Right atrium auricular region (tissue), 2 donors: ENCODE measurements at regions not wholly inside any gene's neighbourhood (a gene's known extent, or its start where the extent isn't known, plus 50 kb on each side); places are given as distances from the start of the nearest gene placed in this dataset.

Experiments
- DNase-seq: peaks from one replicate; pipeline ENCODE4 v3.0.0-alpha.2; 2019; ENCODE audit warnings: low spot score
- H3K27ac ChIP-seq, 2 donors: fragments of 200-600 bp; sonication (generic); 1 replicate in 1 of 2; 2 replicates in 1 of 2; pipeline ENCODE4 v1.5.1; 2016 to 2019
- H3K27me3 ChIP-seq, 2 donors: fragments of 200-600 bp; sonication (generic); one replicate each; pipeline versions ENCODE4 v1.5.1 to v1.6.0; 2017 to 2019
- H3K36me3 ChIP-seq: fragments of 200-600 bp; sonication (generic); one replicate; pipeline ENCODE4 v1.5.1; 2016
- H3K4me1 ChIP-seq, 2 donors: fragments of 200-600 bp; sonication (generic); one replicate each; pipeline versions ENCODE4 v1.5.1 to v1.6.0; 2017 to 2019
- H3K4me3 ChIP-seq, 2 donors: fragments of 200-600 bp; sonication (generic); 1 replicate in 1 of 2; 2 replicates in 1 of 2; pipeline ENCODE4 v1.5.1; 2017 to 2019; ENCODE audit warnings: mild to moderate bottlenecking in 1 of 2, moderate library complexity in 1 of 2
- H3K9me3 ChIP-seq, 2 donors: fragments of 200-600 bp; sonication (generic); one replicate each; pipeline ENCODE4 v1.5.1; 2019
- CTCF ChIP-seq, 2 donors: fragments of 200-600 bp; sonication (generic); IDR thresholded peaks; one replicate each; pipeline ENCODE4 v1.5.1; 2019; ENCODE audit warnings: antibody characterized with exemption in 2 of 2

- Histone ChIP-seq H3K9me3 (no peaks in the 10 kb centered on the region), H3K4me3 (no peak overlapping the region), H3K27me3 (no peaks in the 10 kb centered on the region), H3K36me3 (no peaks in the 10 kb centered on the region), H3K27ac (no peak overlapping the region), H3K4me1 (no peaks in the 10 kb centered on the region)
- no peak for TF ChIP-seq CTCF (IDR thresholded peaks at IDR 0.05)
- DNase-seq, result no peak
Measured at GRCh38 chr6:91098006-91098405, 511.1 kb upstream of the MAP3K7 start.

GRCh38 chr6:91097364-91097763 is 510.5 kb upstream of the MAP3K7 start:
- no peak for TF ChIP-seq CTCF (IDR thresholded peaks at IDR 0.05)
- DNase-seq, result no peak

GRCh38 chr6:91094806-91095475 is 508.1 kb upstream of the MAP3K7 start:
- no peak for TF ChIP-seq CTCF (IDR thresholded peaks at IDR 0.05)
- no peak for DNase-seq
- Histone ChIP-seq H3K4me1 (no peaks in the 10 kb centered on the region), H3K9me3 (no peaks in the 10 kb centered on the region), H3K4me3 (no peak overlapping the region), H3K27ac (no peak overlapping the region), H3K36me3 (no peaks in the 10 kb centered on the region), H3K27me3 (no peaks in the 10 kb centered on the region)

More at GRCh38 chr6:91097364-91097763, 510.5 kb upstream of the MAP3K7 start:
- no peaks in the 10 kb centered on the region for H3K4me1 ChIP-seq
- H3K4me3 ChIP-seq, result no peak overlapping the region
- H3K36me3 ChIP-seq, result no peaks in the 10 kb centered on the region
- H3K27me3 ChIP-seq, result no peaks in the 10 kb centered on the region
- H3K27ac ChIP-seq, result no peak overlapping the region
- no peaks in the 10 kb centered on the region for H3K9me3 ChIP-seq

- no peaks in the 10 kb centered on the region for H3K36me3 ChIP-seq
- DNase-seq, result no peak
- H3K27ac ChIP-seq, result no peak overlapping the region
- no peak for TF ChIP-seq CTCF (IDR thresholded peaks at IDR 0.05)
- H3K27me3 ChIP-seq, result no peaks in the 10 kb centered on the region
- H3K4me1 ChIP-seq, result no peaks in the 10 kb centered on the region
- H3K4me3 ChIP-seq, result no peak overlapping the region
- no peaks in the 10 kb centered on the region for H3K9me3 ChIP-seq
Measured at GRCh38 chr6:91094341-91094740, 507.5 kb upstream of the MAP3K7 start.

- no peak overlapping the region for H3K27ac ChIP-seq
- no peaks in the 10 kb centered on the region for H3K36me3 ChIP-seq
- TF ChIP-seq CTCF (IDR thresholded peaks at IDR 0.05), result no peak
Measured at GRCh38 chr6:91088976-91089375, 502.1 kb upstream of the MAP3K7 start.

GRCh38 chr6:91088515-91088914 is 501.6 kb upstream of the MAP3K7 start:
- no peak overlapping the region for H3K27ac ChIP-seq
- DNase-seq, result no peak
- no peaks in the 10 kb centered on the region for H3K9me3 ChIP-seq
- no peak overlapping the region for H3K4me3 ChIP-seq
- no peaks in the 10 kb centered on the region for H3K4me1 ChIP-seq
- no peaks in the 10 kb centered on the region for H3K36me3 ChIP-seq
- no peaks in the 10 kb centered on the region for H3K27me3 ChIP-seq
- no peak for TF ChIP-seq CTCF (IDR thresholded peaks at IDR 0.05)

More at GRCh38 chr6:91088976-91089375, 502.1 kb upstream of the MAP3K7 start:
- Histone ChIP-seq H3K4me1 (no peaks in the 10 kb centered on the region), H3K4me3 (no peak overlapping the region), H3K9me3 (no peaks in the 10 kb centered on the region), H3K27me3 (no peaks in the 10 kb centered on the region)
- DNase-seq, result no peak
